Neural progenitor cell (in vitro differentiated cells): ENCODE measurements at regions not wholly inside any gene's neighbourhood (a gene's known extent, or its start where the extent isn't known, plus 50 kb on each side); places are given as distances from the start of the nearest gene placed in this dataset.
"Not testable (repeated sequence)": the region's sequence is repeated elsewhere in the genome, so short reads cannot be mapped to it uniquely, and the experiment has no call there.

Source experiments
- EZH2 ChIP-seq: fragments of 200-600 bp; sonication (generic); IDR thresholded peaks from 2 replicates; pipeline ENCODE4 v1.6.1; 2017; ENCODE audit warnings: antibody characterized with exemption, mild to moderate bottlenecking, moderate library complexity
- EZH2phosphoT487 ChIP-seq: fragments of 200-600 bp; sonication (generic); IDR thresholded peaks from 2 replicates; pipeline ENCODE4 v1.6.1; 2017; ENCODE audit warnings: antibody characterized with exemption
- TF ChIP-seq, protein P1 (sequence below): fragments of 200-600 bp; sonication (generic); IDR thresholded peaks from 2 replicates; pipeline ENCODE4 v1.5.1; 2017; ENCODE audit warnings: antibody characterized with exemption, mild to moderate bottlenecking

DNA sequence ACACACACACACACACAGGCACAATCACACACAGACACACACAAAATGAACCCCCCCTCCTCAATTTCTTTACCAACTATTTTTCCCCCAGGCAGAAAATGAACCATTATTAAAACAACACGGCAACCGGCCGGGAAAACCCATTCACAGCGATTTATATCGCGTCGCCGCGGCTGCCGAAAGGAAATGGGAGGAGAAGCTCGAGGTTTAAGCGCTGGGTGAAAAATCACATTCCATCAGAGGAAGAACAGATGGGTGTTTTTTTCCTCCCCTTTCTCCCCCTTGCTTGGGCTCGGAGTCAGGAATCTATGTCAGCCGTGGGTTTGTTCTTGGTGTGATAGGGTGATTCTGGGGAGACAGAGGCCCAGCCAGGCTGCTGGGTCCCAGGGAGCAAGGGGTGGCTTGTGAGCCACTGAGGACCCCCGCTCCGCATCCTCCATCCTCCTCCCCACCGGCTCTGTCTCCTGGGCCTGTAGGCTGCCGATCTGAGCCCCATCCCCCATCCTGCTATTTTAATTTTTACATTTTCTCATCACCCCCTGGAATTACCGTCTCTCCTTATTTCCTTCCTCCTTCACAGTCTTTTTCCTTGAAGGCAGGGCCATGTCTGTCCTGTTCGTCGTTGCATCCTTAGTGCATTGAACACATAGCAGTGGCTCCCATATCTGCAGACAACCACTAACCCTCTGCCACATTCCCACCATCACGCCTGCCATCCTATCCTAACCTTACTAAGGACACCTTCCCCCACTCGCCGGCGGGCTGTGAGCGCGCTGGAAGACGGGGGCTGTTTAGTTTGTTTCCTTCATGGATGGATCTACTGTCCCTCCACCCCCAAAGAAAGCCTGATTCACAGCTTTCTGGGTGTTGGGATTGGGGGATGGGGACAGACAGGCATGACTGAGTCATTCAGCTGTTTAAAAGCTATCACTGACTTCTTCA is 137.7 kb downstream of the CRLF3 start:
- TF ChIP-seq, protein P1, sequence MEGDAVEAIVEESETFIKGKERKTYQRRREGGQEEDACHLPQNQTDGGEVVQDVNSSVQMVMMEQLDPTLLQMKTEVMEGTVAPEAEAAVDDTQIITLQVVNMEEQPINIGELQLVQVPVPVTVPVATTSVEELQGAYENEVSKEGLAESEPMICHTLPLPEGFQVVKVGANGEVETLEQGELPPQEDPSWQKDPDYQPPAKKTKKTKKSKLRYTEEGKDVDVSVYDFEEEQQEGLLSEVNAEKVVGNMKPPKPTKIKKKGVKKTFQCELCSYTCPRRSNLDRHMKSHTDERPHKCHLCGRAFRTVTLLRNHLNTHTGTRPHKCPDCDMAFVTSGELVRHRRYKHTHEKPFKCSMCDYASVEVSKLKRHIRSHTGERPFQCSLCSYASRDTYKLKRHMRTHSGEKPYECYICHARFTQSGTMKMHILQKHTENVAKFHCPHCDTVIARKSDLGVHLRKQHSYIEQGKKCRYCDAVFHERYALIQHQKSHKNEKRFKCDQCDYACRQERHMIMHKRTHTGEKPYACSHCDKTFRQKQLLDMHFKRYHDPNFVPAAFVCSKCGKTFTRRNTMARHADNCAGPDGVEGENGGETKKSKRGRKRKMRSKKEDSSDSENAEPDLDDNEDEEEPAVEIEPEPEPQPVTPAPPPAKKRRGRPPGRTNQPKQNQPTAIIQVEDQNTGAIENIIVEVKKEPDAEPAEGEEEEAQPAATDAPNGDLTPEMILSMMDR: not testable (repeated sequence)
- TF ChIP-seq EZH2, EZH2phosphoT487: not testable (repeated sequence)
